HepG2 (cell line): ENCODE measurements at regions not wholly inside any gene's neighbourhood (a gene's known extent, or its start where the extent isn't known, plus 50 kb on each side); places are given as distances from the start of the nearest gene placed in this dataset.

Experiments
- ATAC-seq: fragments of 200-7000 bp; cut with Tn5 transposase; 3 replicates; pipeline ENCODE4 v1.9.1; 2020; ENCODE audit warnings: mild to moderate bottlenecking, moderate library complexity
- BruUV-seq: library from RNA; stranded (reverse); fragments of 400-500 nt; replicated peaks from 2 replicates; lab custom pipeline; 2021; lab: Mats Ljungman, UMichigan
- CTCF ChIA-PET: fragments of 300-600 bp; formaldehyde crosslinking; extraction: SDS; loops from one replicate; lab custom pipeline; 2021; ENCODE audit warnings: low total read pairs, inconsistent platforms, low intra/inter-chr PET ratio; lab: Yijun Ruan, JAX
- POLR2A ChIA-PET: fragments of 350-600 bp; sonication (Branson Sonifier 250); formaldehyde crosslinking; loops from one replicate; lab custom pipeline; 2020; ENCODE audit warnings: antibody characterized with exemption, inconsistent platforms; lab: Yijun Ruan, JAX
- DNase-seq: peaks from one replicate; pipeline ENCODE4 v3.0.0-alpha.2; 2015; ENCODE audit warnings: low spot score
- FAIRE-seq: peaks from 3 replicates; lab custom pipeline; 2011; peaks lifted over from hg19 to GRCh38; lab: Jason Lieb, UNC
- H2AFZ ChIP-seq: one replicate; pipeline ENCODE4 v1.6.1; 2011; ENCODE audit warnings: low read length, inconsistent platforms
- H3K27ac ChIP-seq: fragments of 300-600 bp; 3 replicates; pipeline ENCODE4 v1.8.0; 2011; ENCODE audit warnings: mixed run types, mild to moderate bottlenecking, mixed read lengths, low read length, inconsistent platforms; ENCODE audit not compliant: insufficient read depth; ENCODE audit errors: extremely low read length
- H3K27me3 ChIP-seq, 2 experiments: fragments of 200-600 bp in 1 of 2; 2 replicates in 1 of 2; 3 replicates in 1 of 2; pipeline versions ENCODE4 v1.6.0 to v1.8.0; 2011; ENCODE audit warnings: low read length in 2 of 2, mild to moderate bottlenecking in 2 of 2, moderate library complexity in 2 of 2, inconsistent platforms in 1 of 2; ENCODE audit not compliant: insufficient read depth in 2 of 2, control insufficient read depth in 1 of 2
- H3K36me3 ChIP-seq, 2 experiments: fragments of 200-600 bp in 1 of 2; replicated peaks in 1 of 2; 2 replicates in 1 of 2; 3 replicates in 1 of 2; pipeline versions ENCODE4 v1.5.1 to v1.8.0; 2011; ENCODE audit warnings: low read length in 2 of 2, inconsistent platforms in 1 of 2; ENCODE audit not compliant: insufficient read depth in 2 of 2, control insufficient read depth in 1 of 2
- H3K4me1 ChIP-seq: 2 replicates; pipeline ENCODE4 v1.5.1; 2012; ENCODE audit warnings: low read length, inconsistent platforms; ENCODE audit not compliant: insufficient read depth
- H3K4me2 ChIP-seq: 2 replicates; pipeline ENCODE4 v1.6.0; 2011; ENCODE audit warnings: low read depth, low read length, inconsistent platforms
- H3K4me3 ChIP-seq, 3 experiments: fragments of 200-600 bp in 1 of 3; sonication (generic), shearing (Covaris generic) in 1 of 3; replicated peaks in 1 of 3; 2 replicates each; pipeline ENCODE4 v1.5.1; 2011 to 2016; ENCODE audit warnings: low read length in 3 of 3, inconsistent platforms in 2 of 3, low read depth in 2 of 3, mild to moderate bottlenecking in 2 of 3, control low read depth in 1 of 3, mixed read lengths in 1 of 3; ENCODE audit not compliant: insufficient read depth in 1 of 3
- H3K79me2 ChIP-seq: one replicate; pipeline ENCODE4 v1.6.1; 2011; ENCODE audit warnings: low read length, inconsistent platforms; ENCODE audit not compliant: insufficient read depth
- H3K9ac ChIP-seq: 2 replicates; pipeline ENCODE4 v1.6.0; 2011; ENCODE audit warnings: mild to moderate bottlenecking, low read depth, low read length, inconsistent platforms; ENCODE audit not compliant: insufficient read depth
- H3K9me3 ChIP-seq: 2 replicates; pipeline ENCODE4 v1.5.1; 2012; ENCODE audit warnings: mild to moderate bottlenecking, low read length
- H4K20me1 ChIP-seq: 2 replicates; pipeline ENCODE4 v1.6.0; 2011; ENCODE audit warnings: inconsistent platforms, mild to moderate bottlenecking, low read length, moderate library complexity; ENCODE audit not compliant: insufficient read depth
- EHMT2 ChIP-seq: fragments of 200-600 bp; sonication (generic); IDR thresholded peaks from 2 replicates; pipeline ENCODE4 v1.7.0; 2017; ENCODE audit warnings: antibody characterized with exemption, low read depth, low read length, borderline replicate concordance
- ETV6 ChIP-seq: sonication (generic); formaldehyde crosslinking; conservative IDR thresholded peaks from 2 replicates; pipeline ENCODE4 v1.4.0; 2020; ENCODE audit warnings: missing genetic modification reagents
- GABPA ChIP-seq, 2 experiments: IDR thresholded peaks; 2 replicates each; pipeline ENCODE4 v1.6.1; 2011 to 2016; ENCODE audit warnings: low read depth in 2 of 2, low read length in 1 of 2, missing biosample characterization in 1 of 2, missing genetic modification characterization in 1 of 2
- KDM2A ChIP-seq: sonication (generic); formaldehyde crosslinking; IDR thresholded peaks from 2 replicates; pipeline ENCODE4 v1.4.0; 2020; ENCODE audit warnings: low read depth, missing genetic modification reagents, borderline replicate concordance
- NFE2L2 ChIP-seq: fragments of 150-350 bp; IDR thresholded peaks from 2 replicates; pipeline ENCODE4 v1.6.1; 2014; ENCODE audit warnings: low read length
- RNF2 ChIP-seq: fragments of 450-650 bp; conservative IDR thresholded peaks from 2 replicates; pipeline ENCODE4 v1.6.1; 2016; ENCODE audit warnings: low read depth
- SMAD3 ChIP-seq: sonication (generic); formaldehyde crosslinking; IDR thresholded peaks from 2 replicates; pipeline ENCODE4 v1.4.0; 2020; ENCODE audit warnings: missing genetic modification reagents
- TAF15 ChIP-seq: fragments of 200-400 bp; formaldehyde crosslinking; IDR thresholded peaks from one replicate; pipeline ENCODE4 v1.6.1; 2018; ENCODE audit warnings: mild to moderate bottlenecking, low read depth, low read length; ENCODE audit not compliant: poor library complexity, severe bottlenecking
- YEATS4 ChIP-seq: sonication (generic); formaldehyde crosslinking; IDR thresholded peaks from 2 replicates; pipeline ENCODE4 v1.4.0; 2020; ENCODE audit warnings: missing genetic modification reagents, borderline replicate concordance
- ZNF337 ChIP-seq: sonication (generic); formaldehyde crosslinking; IDR thresholded peaks from 2 replicates; pipeline ENCODE4 v1.5.1; 2020; ENCODE audit warnings: missing genetic modification reagents, low read depth, mild to moderate bottlenecking, borderline replicate concordance
- ZNF557 ChIP-seq: sonication (generic); formaldehyde crosslinking; IDR thresholded peaks from 2 replicates; pipeline ENCODE4 v1.4.0; 2020; ENCODE audit warnings: missing genetic modification reagents
- ZNF672 ChIP-seq: sonication (generic); formaldehyde crosslinking; IDR thresholded peaks from 2 replicates; pipeline ENCODE4 v1.8.1; 2022; ENCODE audit warnings: missing genetic modification reagents
- ZSCAN12 ChIP-seq: sonication (generic); formaldehyde crosslinking; IDR thresholded peaks from 2 replicates; pipeline ENCODE4 v1.9.0; 2021; ENCODE audit warnings: mild to moderate bottlenecking, missing genetic modification reagents
- ZSCAN9 ChIP-seq: IDR thresholded peaks from 2 replicates; pipeline ENCODE4 v1.6.1; 2016; ENCODE audit warnings: borderline replicate concordance
- WGBS: methylation state at CpG from one replicate; pipeline ENCODE4 v1.1.6; 2017; ENCODE audit warnings: low lambda C conversion rate; 5-methylcytosine and 5-hydroxymethylcytosine counted together
- in situ Hi-C: cut with HindIII; loops from 2 replicates; pipeline ENCODE4 v1.10.0; 2017; ENCODE audit warnings: low pct_unique_long_range_greater_than_20kb; ENCODE audit not compliant: extremely low pct_ligation_motif_present
- intact Hi-C: fragments of 100-400 bp; cut with micrococcal nuclease; formaldehyde crosslinking; loops from one replicate; pipeline ENCODE4 v1.10.0; 2022; ENCODE audit not compliant: unreplicated experiment
- TF ChIP-seq, protein P1 (sequence below): sonication (generic); formaldehyde crosslinking; IDR thresholded peaks from 2 replicates; pipeline ENCODE4 v1.5.1; 2020; ENCODE audit warnings: mild to moderate bottlenecking, missing genetic modification reagents, borderline replicate concordance
- TF ChIP-seq, protein P2 (sequence below): sonication (generic); formaldehyde crosslinking; IDR thresholded peaks from 2 replicates; pipeline ENCODE4 v1.8.1; 2023; ENCODE audit warnings: mild to moderate bottlenecking, inconsistent platforms, moderate library complexity, missing genetic modification reagents, borderline replicate concordance
- TF ChIP-seq, protein P3 (sequence below): sonication (generic); formaldehyde crosslinking; IDR thresholded peaks from 2 replicates; pipeline ENCODE4 v1.9.0; 2021; ENCODE audit warnings: missing genetic modification reagents, borderline replicate concordance

DNA sequence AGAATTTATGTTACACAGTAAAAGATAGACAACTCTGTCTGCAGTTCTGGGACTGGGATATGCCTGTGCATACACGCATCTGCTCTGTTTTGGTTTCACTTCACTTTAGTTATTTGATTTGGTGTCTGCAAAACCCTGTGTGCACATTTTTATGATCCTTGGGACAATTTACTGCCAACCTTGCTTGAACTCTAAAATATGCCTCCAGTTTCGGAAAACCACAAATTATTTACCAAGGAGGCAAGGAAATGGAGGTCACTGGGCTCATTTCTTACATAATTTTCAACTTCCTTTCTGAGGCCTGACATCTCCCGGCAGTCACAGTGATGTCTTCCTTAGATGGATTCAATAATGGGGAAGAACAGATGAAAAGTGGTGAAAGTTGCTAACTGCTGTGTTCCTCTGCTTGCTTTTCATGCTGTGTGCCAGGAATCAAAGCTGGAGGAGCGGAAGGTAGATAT lies 61.2 kb upstream of the TAF11L2 start:
- in situ Hi-C loops: no loop called here
- POLR2A ChIA-PET: no interaction called here
- Histone ChIP-seq H2AFZ (no peak overlapping the region), H3K4me2 (no peak overlapping the region), H3K4me1 (no peaks in the 10 kb centered on the region), H3K9ac (no peak overlapping the region), H3K36me3 (no peaks in the 10 kb centered on the region), H3K4me3 (no peak overlapping the region), H3K27ac (no peak overlapping the region), H3K27me3 (peaks cover 0 to 6% of the 10 kb centered on the region in 2 experiments; a peak in 1 of 5 replicates), H3K79me2 (no peaks in the 10 kb centered on the region), H3K9me3 (no peaks in the 10 kb centered on the region), H4K20me1 (no peaks in the 10 kb centered on the region)
- 5% methylated on average over 4 of the region's 4 CpGs for WGBS
- FAIRE-seq: no peak
- TF ChIP-seq ZNF337 (CRISPR knock-in tag): no peak
- TF ChIP-seq NFE2L2: no peak
- DNase-seq: no peak
- intact Hi-C loops: no loop called here
- ATAC-seq: no peak
- CTCF ChIA-PET: no interaction called here
- no TSS peak for BruUV-seq

DNA sequence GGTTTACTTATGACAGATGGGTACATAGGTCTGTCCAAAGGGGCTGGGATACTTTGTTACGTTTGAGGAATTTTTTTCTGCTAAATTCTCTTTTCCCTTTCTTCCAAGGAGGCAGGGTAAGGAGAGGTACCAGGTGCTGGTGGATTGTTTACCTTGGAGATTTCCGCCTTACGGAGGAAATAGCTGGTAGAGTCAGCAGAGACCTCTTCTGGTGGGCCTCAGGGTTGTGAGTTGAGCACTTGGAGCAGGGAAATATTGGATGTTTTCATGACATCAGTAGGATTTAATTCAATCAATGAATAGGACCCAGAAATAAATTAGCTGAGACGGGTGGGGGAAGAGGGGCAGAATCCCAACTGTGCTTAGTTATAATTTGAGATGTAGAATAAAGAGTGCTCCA lies 60.0 kb upstream of the TAF11L2 start:
- ChIA-PET CTCF (no interaction called here), POLR2A (no interaction called here)
- ATAC-seq: no peak
- no peak for DNase-seq
- Histone ChIP-seq H2AFZ (no peak overlapping the region), H3K36me3 (no peaks in the 10 kb centered on the region), H3K4me2 (no peak overlapping the region), H4K20me1 (no peaks in the 10 kb centered on the region), H3K4me3 (no peak overlapping the region), H3K27ac (no peak overlapping the region), H3K9me3 (no peaks in the 10 kb centered on the region), H3K79me2 (no peaks in the 10 kb centered on the region), H3K9ac (no peak overlapping the region), H3K27me3 (peaks cover 0 to 6% of the 10 kb centered on the region in 2 experiments; a peak in 1 of 5 replicates), H3K4me1 (no peaks in the 10 kb centered on the region)
- in situ Hi-C loops: no loop called here
- intact Hi-C loops: no loop called here
- no peak for FAIRE-seq
- BruUV-seq: no TSS peak
- WGBS: 6% methylated on average over 4 of the region's 4 CpGs
- TF ChIP-seq RNF2: no peak
- TF ChIP-seq EHMT2: no peak
- TF ChIP-seq KDM2A (CRISPR knock-in tag): no peak
- TF ChIP-seq YEATS4: no peak
- TF ChIP-seq, protein P1, sequence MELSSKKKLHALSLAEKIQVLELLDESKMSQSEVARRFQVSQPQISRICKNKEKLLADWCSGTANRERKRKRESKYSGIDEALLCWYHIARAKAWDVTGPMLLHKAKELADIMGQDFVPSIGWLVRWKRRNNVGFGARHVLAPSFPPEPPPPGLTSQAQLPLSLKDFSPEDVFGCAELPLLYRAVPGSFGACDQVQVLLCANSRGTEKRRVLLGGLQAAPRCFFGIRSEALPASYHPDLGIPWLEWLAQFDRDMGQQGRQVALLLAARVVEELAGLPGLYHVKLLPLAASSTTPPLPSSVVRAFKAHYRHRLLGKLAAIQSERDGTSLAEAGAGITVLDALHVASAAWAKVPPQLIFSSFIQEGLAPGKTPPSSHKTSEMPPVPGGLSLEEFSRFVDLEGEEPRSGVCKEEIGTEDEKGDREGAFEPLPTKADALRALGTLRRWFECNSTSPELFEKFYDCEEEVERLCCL (CRISPR knock-in tag): no peak
- TF ChIP-seq ZSCAN12 (CRISPR knock-in tag): no peak
- no peak for TF ChIP-seq ZSCAN9
- TF ChIP-seq SMAD3: no peak
- no peak for TF ChIP-seq TAF15
- TF ChIP-seq ZNF672 (CRISPR knock-in tag): no peak
- TF ChIP-seq, protein P2, sequence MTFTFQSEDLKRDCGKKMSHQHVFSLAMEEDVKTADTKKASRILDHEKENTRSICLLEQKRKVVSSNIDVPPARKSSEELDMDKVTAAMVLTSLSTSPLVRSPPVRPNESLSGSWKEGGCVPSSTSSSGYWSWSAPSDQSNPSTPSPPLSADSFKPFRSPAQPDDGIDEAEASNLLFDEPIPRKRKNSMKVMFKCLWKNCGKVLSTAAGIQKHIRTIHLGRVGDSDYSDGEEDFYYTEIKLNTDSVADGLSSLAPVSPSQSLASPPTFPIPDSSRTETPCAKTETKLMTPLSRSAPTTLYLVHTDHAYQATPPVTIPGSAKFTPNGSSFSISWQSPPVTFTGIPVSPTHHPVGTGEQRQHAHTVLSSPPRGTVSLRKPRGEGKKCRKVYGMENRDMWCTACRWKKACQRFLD (CRISPR knock-in tag): no peak
- no peak for TF ChIP-seq ETV6 (CRISPR knock-in tag)
- no peak for TF ChIP-seq GABPA (IDR thresholded peaks at IDR 0.05; ENCODE audit: low read depth, low read length)
- TF ChIP-seq GABPA (CRISPR knock-in tag; IDR thresholded peaks at IDR 0.05; ENCODE audit: low read depth): no peak
- TF ChIP-seq, protein P3, sequence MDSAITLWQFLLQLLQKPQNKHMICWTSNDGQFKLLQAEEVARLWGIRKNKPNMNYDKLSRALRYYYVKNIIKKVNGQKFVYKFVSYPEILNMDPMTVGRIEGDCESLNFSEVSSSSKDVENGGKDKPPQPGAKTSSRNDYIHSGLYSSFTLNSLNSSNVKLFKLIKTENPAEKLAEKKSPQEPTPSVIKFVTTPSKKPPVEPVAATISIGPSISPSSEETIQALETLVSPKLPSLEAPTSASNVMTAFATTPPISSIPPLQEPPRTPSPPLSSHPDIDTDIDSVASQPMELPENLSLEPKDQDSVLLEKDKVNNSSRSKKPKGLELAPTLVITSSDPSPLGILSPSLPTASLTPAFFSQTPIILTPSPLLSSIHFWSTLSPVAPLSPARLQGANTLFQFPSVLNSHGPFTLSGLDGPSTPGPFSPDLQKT: no peak
- TF ChIP-seq ZNF557: no peak
